H1 (cell line): ENCODE measurements at regions not wholly inside any gene's neighbourhood (a gene's known extent, or its start where the extent isn't known, plus 50 kb on each side); places are given as distances from the start of the nearest gene placed in this dataset.

Experiments
- CTCF ChIA-PET: fragments of 300-600 bp; sonication (Branson Sonifier 250); formaldehyde crosslinking; loops from one replicate; lab custom pipeline; 2021; ENCODE audit not compliant: partially characterized antibody; lab: Charles Lee
- POLR2A ChIA-PET: fragments of 300-600 bp; sonication (Branson Sonifier 250); formaldehyde crosslinking; loops from one replicate; lab custom pipeline; 2021; ENCODE audit warnings: inconsistent platforms; ENCODE audit not compliant: partially characterized antibody; lab: Charles Lee
- DNase-seq, 2 experiments: peaks; one replicate each; pipeline versions ENCODE4 v3.0.0 to v3.0.0-alpha.2; 2010 to 2022; ENCODE audit warnings: low spot score in 2 of 2, low read depth in 1 of 2, mixed read lengths in 1 of 2
- FAIRE-seq: peaks from 2 replicates; lab custom pipeline; 2011; peaks lifted over from hg19 to GRCh38; lab: Jason Lieb, UNC
- H2AFZ ChIP-seq: 2 replicates; pipeline ENCODE4 v1.8.1; 2012; ENCODE audit warnings: low read length, inconsistent platforms
- H2AK5ac ChIP-seq: 2 replicates; pipeline ENCODE4 v1.6.1; 2013; ENCODE audit warnings: low read depth, low read length
- H2BK120ac ChIP-seq: replicated peaks from 2 replicates; pipeline ENCODE3; 2013; ENCODE audit warnings: low read depth, low read length, inconsistent platforms
- H2BK12ac ChIP-seq: 2 replicates; pipeline ENCODE4 v1.6.1; 2013; ENCODE audit warnings: low read depth, low read length
- H2BK15ac ChIP-seq: 2 replicates; pipeline ENCODE4 v1.6.1; 2013; ENCODE audit warnings: low read length
- H2BK20ac ChIP-seq: 2 replicates; pipeline ENCODE4 v1.6.1; 2013; ENCODE audit warnings: low read length
- H2BK5ac ChIP-seq: 2 replicates; pipeline ENCODE4 v1.6.1; 2013; ENCODE audit warnings: low read depth, low read length
- H3K14ac ChIP-seq: 2 replicates; pipeline ENCODE4 v1.6.1; 2013; ENCODE audit warnings: inconsistent platforms; ENCODE audit not compliant: insufficient read length
- H3K18ac ChIP-seq: 2 replicates; pipeline ENCODE4 v1.6.1; 2013; ENCODE audit warnings: low read length; ENCODE audit errors: extremely low read depth
- H3K23ac ChIP-seq: 2 replicates; pipeline ENCODE4 v1.6.1; 2013; ENCODE audit warnings: inconsistent platforms; ENCODE audit not compliant: insufficient read length
- H3K23me2 ChIP-seq: 2 replicates; pipeline ENCODE4 v1.6.1; 2013; ENCODE audit warnings: low read depth, low read length
- H3K27ac ChIP-seq: 2 replicates; pipeline ENCODE4 v1.6.1; 2011; ENCODE audit warnings: low read depth, low read length, inconsistent platforms
- H3K27me3 ChIP-seq, 4 experiments: replicated peaks in 1 of 4; 1 replicate in 1 of 4; 2 replicates in 3 of 4; pipeline versions ENCODE4 v1.6.1 to v1.8.1; 2011 to 2013; ENCODE audit warnings: low read length in 3 of 4, mild to moderate bottlenecking in 3 of 4, inconsistent platforms in 2 of 4, mixed read lengths in 2 of 4, moderate library complexity in 1 of 4; ENCODE audit not compliant: control insufficient read depth in 3 of 4, insufficient read depth in 3 of 4; ENCODE audit errors: extremely low read depth in 1 of 4
- H3K36me3 ChIP-seq, 4 experiments: 2 replicates each; pipeline versions ENCODE4 v1.6.1 to v1.8.1; 2011 to 2013; ENCODE audit warnings: mild to moderate bottlenecking in 4 of 4, low read length in 3 of 4, moderate library complexity in 2 of 4, control low read depth in 1 of 4, inconsistent platforms in 1 of 4; ENCODE audit not compliant: insufficient read depth in 4 of 4, control insufficient read depth in 2 of 4
- H3K4ac ChIP-seq: replicated peaks from 2 replicates; pipeline ENCODE3; 2013; ENCODE audit warnings: low read length, low read depth, mixed read lengths, inconsistent platforms; ENCODE audit not compliant: insufficient read length
- H3K4me1 ChIP-seq, 4 experiments: replicated peaks in 1 of 4; 1 replicate in 1 of 4; 2 replicates in 3 of 4; pipeline versions ENCODE4 v1.6.1 to v1.8.1; 2011 to 2013; ENCODE audit warnings: low read length in 3 of 4, inconsistent platforms in 2 of 4, mixed read lengths in 1 of 4; ENCODE audit not compliant: insufficient read depth in 4 of 4, control insufficient read depth in 3 of 4
- H3K4me2 ChIP-seq, 2 experiments: 2 replicates each; pipeline versions ENCODE4 v1.6.1 to v1.8.1; 2011 to 2013; ENCODE audit warnings: low read depth in 2 of 2, low read length in 2 of 2, control low read depth in 1 of 2, inconsistent platforms in 1 of 2, mild to moderate bottlenecking in 1 of 2; ENCODE audit not compliant: insufficient read depth in 1 of 2
- H3K4me3 ChIP-seq, 4 experiments: fragments of 200-600, 300-600 bp in 1 of 4; sonication (generic), shearing (Covaris generic), sonication (Bioruptor Twin) in 1 of 4; 2 replicates each; pipeline versions ENCODE4 v1.5.1 to v1.8.1; 2011 to 2016; ENCODE audit warnings: low read length in 4 of 4, low read depth in 3 of 4, control low read depth in 2 of 4, inconsistent platforms in 2 of 4, mild to moderate bottlenecking in 2 of 4, mixed read lengths in 1 of 4, moderate library complexity in 1 of 4; ENCODE audit not compliant: insufficient read depth in 2 of 4; ENCODE audit errors: extremely low read depth in 1 of 4
- H3K56ac ChIP-seq: replicated peaks from 2 replicates; pipeline ENCODE3; 2013; ENCODE audit warnings: low read depth, mild to moderate bottlenecking, mixed read lengths, low read length, inconsistent platforms; ENCODE audit not compliant: insufficient read length
- H3K79me1 ChIP-seq: 2 replicates; pipeline ENCODE4 v1.6.1; 2013; ENCODE audit warnings: low read depth, low read length, control low read depth
- H3K79me2 ChIP-seq, 2 experiments: 2 replicates each; pipeline versions ENCODE4 v1.6.1 to v1.8.1; 2012 to 2013; ENCODE audit warnings: low read length in 2 of 2, mild to moderate bottlenecking in 2 of 2, inconsistent platforms in 1 of 2; ENCODE audit not compliant: insufficient read depth in 2 of 2, control insufficient read depth in 1 of 2
- H3K9ac ChIP-seq, 4 experiments: replicated peaks in 1 of 4; 1 replicate in 1 of 4; 2 replicates in 3 of 4; pipeline versions ENCODE4 v1.6.1 to v1.8.1; 2011 to 2013; ENCODE audit warnings: low read depth in 3 of 4, low read length in 3 of 4, control low read depth in 2 of 4, mild to moderate bottlenecking in 2 of 4, moderate library complexity in 2 of 4, inconsistent platforms in 1 of 4; ENCODE audit errors: extremely low read depth in 1 of 4
- H3K9me3 ChIP-seq, 2 experiments: 2 replicates each; pipeline versions ENCODE4 v1.6.1 to v1.8.1; 2012 to 2013; ENCODE audit warnings: mild to moderate bottlenecking in 2 of 2, moderate library complexity in 2 of 2, control low read depth in 1 of 2, inconsistent platforms in 1 of 2, low read depth in 1 of 2, low read length in 1 of 2, mixed read lengths in 1 of 2; ENCODE audit not compliant: insufficient read depth in 2 of 2
- H4K20me1 ChIP-seq, 2 experiments: replicated peaks in 1 of 2; 2 replicates each; pipeline versions ENCODE3 to v1.8.1; 2011 to 2013; ENCODE audit warnings: inconsistent platforms in 2 of 2, low read length in 2 of 2, mild to moderate bottlenecking in 1 of 2; ENCODE audit not compliant: insufficient read depth in 2 of 2, control insufficient read depth in 1 of 2
- H4K5ac ChIP-seq: 2 replicates; pipeline ENCODE4 v1.6.1; 2013; ENCODE audit warnings: low read length, low read depth, mixed read lengths, inconsistent platforms; ENCODE audit not compliant: insufficient read length
- H4K8ac ChIP-seq: 2 replicates; pipeline ENCODE4 v1.8.0; 2013; ENCODE audit warnings: mild to moderate bottlenecking, moderate library complexity, low read length, inconsistent platforms; ENCODE audit not compliant: insufficient read depth; ENCODE audit errors: extremely low read depth
- H4K91ac ChIP-seq: replicated peaks from 2 replicates; pipeline ENCODE3; 2013; ENCODE audit warnings: low read length, mixed read lengths, inconsistent platforms; ENCODE audit not compliant: insufficient read length
- CBX8 ChIP-seq: fragments of 300-800, 300-1000 bp; sonication (generic); IDR thresholded peaks from 2 replicates; pipeline ENCODE4 v1.7.1; 2016; ENCODE audit warnings: low read depth, low read length, borderline replicate concordance
- CTBP2 ChIP-seq: IDR thresholded peaks from 2 replicates; pipeline ENCODE4 v1.7.0; 2011; ENCODE audit warnings: borderline replicate concordance, mild to moderate bottlenecking, moderate library complexity, mixed read lengths, low read length; ENCODE audit not compliant: insufficient read depth, insufficient read length
- EGR1 ChIP-seq: IDR thresholded peaks from 2 replicates; pipeline ENCODE4 v1.6.1; 2011; ENCODE audit warnings: low read depth, low read length, borderline replicate concordance
- EP300 ChIP-seq, 2 experiments: IDR thresholded peaks; 1 replicate in 1 of 2; 2 replicates in 1 of 2; pipeline ENCODE4 v1.6.1; 2011 to 2012; ENCODE audit warnings: low read depth in 2 of 2, low read length in 2 of 2, mild to moderate bottlenecking in 2 of 2, borderline replicate concordance in 1 of 2, inconsistent platforms in 1 of 2, moderate library complexity in 1 of 2
- KDM5A ChIP-seq: fragments of 200-600 bp; IDR thresholded peaks from 2 replicates; pipeline ENCODE4 v1.7.1; 2012; ENCODE audit warnings: mild to moderate bottlenecking, low read length, inconsistent platforms, mixed read lengths
- NANOG ChIP-seq: IDR thresholded peaks from 2 replicates; pipeline ENCODE4 v1.6.1; 2011; ENCODE audit warnings: low read length, low read depth, mild to moderate bottlenecking, inconsistent platforms; ENCODE audit not compliant: insufficient read depth, poor library complexity, severe bottlenecking
- POLR2A ChIP-seq, 2 experiments: IDR thresholded peaks; 1 replicate in 1 of 2; 2 replicates in 1 of 2; pipeline ENCODE4 v1.6.1; 2011; ENCODE audit warnings: low read depth in 2 of 2, low read length in 2 of 2, mild to moderate bottlenecking in 2 of 2; ENCODE audit errors: control extremely low read depth in 1 of 2
- RFX5 ChIP-seq: IDR thresholded peaks from 2 replicates; pipeline ENCODE4 v1.6.1; 2011; ENCODE audit warnings: low read depth, low read length, improper control_type of control experiment, borderline replicate concordance
- TAF1 ChIP-seq: IDR thresholded peaks from 2 replicates; pipeline ENCODE4 v1.6.1; 2011; ENCODE audit warnings: mild to moderate bottlenecking, low read depth, low read length
- TCF12 ChIP-seq: IDR thresholded peaks from 2 replicates; pipeline ENCODE4 v1.6.1; 2011; ENCODE audit warnings: low read depth, mild to moderate bottlenecking, low read length
- USF2 ChIP-seq: IDR thresholded peaks from 2 replicates; pipeline ENCODE4 v1.6.1; 2011; ENCODE audit warnings: low read length, improper control_type of control experiment
- ZNF274 ChIP-seq: IDR thresholded peaks from 2 replicates; pipeline ENCODE4 v1.7.0; 2012; ENCODE audit warnings: low read length, borderline replicate concordance; ENCODE audit errors: extremely low read depth
- WGBS, 2 experiments: shearing (Covaris generic) in 1 of 2; methylation state at CpG; one replicate each; pipeline versions ENCODE4 v1.1.6 to v1.1.7; 2013 to 2015; ENCODE audit warnings: low lambda C conversion rate in 2 of 2, mixed read lengths in 2 of 2, inconsistent platforms in 1 of 2, low coverage in 1 of 2, missing lambda C conversion rate in 1 of 2; ENCODE audit not compliant: insufficient replicate concordance in 2 of 2, insufficient coverage in 1 of 2, insufficient read length in 1 of 2; ENCODE audit errors: extremely low coverage in 1 of 2, missing lambda C conversion rate in 1 of 2; 5-methylcytosine and 5-hydroxymethylcytosine counted together

DNA sequence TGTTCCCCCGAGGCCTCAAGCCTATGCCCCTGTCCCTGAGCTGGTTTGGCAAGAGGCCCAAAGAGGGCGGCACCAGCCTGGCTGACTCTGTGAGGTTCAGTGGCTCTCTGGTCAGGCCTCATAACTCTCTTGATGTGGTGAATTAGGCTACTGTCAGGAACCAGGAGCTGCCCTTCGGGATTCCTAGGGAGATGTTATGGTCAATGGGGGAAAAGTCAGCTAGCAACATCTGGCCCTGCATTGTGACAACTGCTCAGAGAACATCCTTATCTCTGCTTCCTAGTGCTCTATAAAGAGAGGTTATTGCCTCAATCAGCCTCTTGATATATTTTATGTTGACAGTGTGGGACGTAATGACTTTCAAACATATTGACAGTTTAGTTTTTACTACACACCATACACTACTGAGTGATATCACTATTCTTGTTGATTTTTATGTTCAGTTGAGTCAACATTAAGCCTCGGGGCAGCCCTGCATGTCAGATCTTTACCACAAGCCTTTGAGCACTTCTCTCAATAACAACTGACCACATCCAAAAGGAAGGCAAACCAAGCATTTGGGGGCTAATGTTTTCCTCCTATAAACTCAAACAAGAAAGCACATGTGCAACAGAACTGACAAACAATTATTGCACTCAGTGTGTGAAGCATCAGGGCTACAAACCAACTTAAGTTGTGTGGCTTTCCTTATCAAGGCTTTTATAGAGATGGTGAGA lies 448.3 kb upstream of the SLC14A2 start:
- DNase-seq (no peak), FAIRE-seq (no peak)
- no peak overlapping the region for H2BK120ac ChIP-seq
- H3K4ac ChIP-seq, result no peak overlapping the region
- no peaks in the 10 kb centered on the region for H3K4me1 ChIP-seq
- H3K36me3 ChIP-seq, result no peaks in the 10 kb centered on the region
- H3K23ac ChIP-seq, result no peak overlapping the region
- H3K14ac ChIP-seq, result no peak overlapping the region
- H2BK5ac ChIP-seq, result no peak overlapping the region
- no peak overlapping the region for H4K5ac ChIP-seq
- H3K56ac ChIP-seq, result no peak overlapping the region
- ChIA-PET POLR2A (no interaction called here), CTCF (interaction anchor here (0.5 kb wide), 1 partner anchor 570 kb away, joined by 3 read pairs; no protein-coding TSS in a partner anchor)
- no peak overlapping the region for H2AFZ ChIP-seq
- 83% methylated on average over 5 of the region's 5 CpGs; no CpG with 5 or more reads in 1 of the 2 experiments for WGBS, 2 experiments
- no peaks in the 10 kb centered on the region for H3K79me2 ChIP-seq
- H3K27me3 ChIP-seq, result no peaks in the 10 kb centered on the region
- H4K20me1 ChIP-seq, result no peaks in the 10 kb centered on the region
- H3K79me1 ChIP-seq, result no peaks in the 10 kb centered on the region
- no peaks in the 10 kb centered on the region for H3K23me2 ChIP-seq
- no peak overlapping the region for H2BK12ac ChIP-seq
- H4K91ac ChIP-seq, result no peak overlapping the region
- H2BK20ac ChIP-seq, result no peak overlapping the region
- no peak overlapping the region for H3K4me3 ChIP-seq
- no peak overlapping the region for H2AK5ac ChIP-seq
- no peak overlapping the region for H3K9ac ChIP-seq
- no peak overlapping the region for H3K18ac ChIP-seq
- no peak overlapping the region; the same call in 1 of the 2 replicates for H4K8ac ChIP-seq
- no peak overlapping the region for H3K27ac ChIP-seq
- H2BK15ac ChIP-seq, result no peak overlapping the region
- no peak overlapping the region for H3K4me2 ChIP-seq
- H3K9me3 ChIP-seq, result no peaks in the 10 kb centered on the region
- TF ChIP-seq POLR2A (IDR thresholded peaks at IDR 0.05; ENCODE audit: control extremely low read depth in 1 of 2, low read depth in 2 of 2, low read length in 2 of 2) (no peak), KDM5A (no peak), CBX8 (no peak), EP300 (IDR thresholded peaks at IDR 0.05; ENCODE audit: borderline replicate concordance in 1 of 2, low read depth in 2 of 2, low read length in 2 of 2) (no peak), EGR1 (no peak), RFX5 (no peak), TCF12 (no peak), ZNF274 (no peak), NANOG (no peak), CTBP2 (no peak), TAF1 (no peak), USF2 (no peak)
